ENCODE measurements at regions not wholly inside any gene's neighbourhood (a gene's known extent, or its start where the extent isn't known, plus 50 kb on each side); places are given as distances from the start of the nearest gene placed in this dataset.
"Not testable (repeated sequence)": the region's sequence is repeated elsewhere in the genome, so short reads cannot be mapped to it uniquely, and the experiment has no call there.

- Mint-ChIP-seq H3K9me3 (no peaks in the 10 kb centered on the region), H3K4me3 (no peak overlapping the region), H3K4me1 (ENCODE audit: unreplicated experiment) (peaks cover 4% of the 10 kb centered on the region), H3K27ac (no peak overlapping the region), H3K27me3 (peaks cover 5% of the 10 kb centered on the region), H3K36me3 (peaks cover 20% of the 10 kb centered on the region)
- TF ChIP-seq CTCF (conservative IDR thresholded peaks at IDR 0.05) = no peak
- no peak for DNase-seq (ENCODE audit: extremely low spot score, unreplicated experiment)
Measured at GRCh38 chr12:9325471-9325870, 117.3 kb upstream of the PZP start.

- no peak overlapping the region for H3K27ac Mint-ChIP-seq
Measured at GRCh38 chr12:9324782-9325181, 116.6 kb upstream of the PZP start.

GRCh38 chr12:9323144-9323681 is 115.0 kb upstream of the PZP start:
- Mint-ChIP-seq H3K36me3 (peaks cover 23% of the 10 kb centered on the region), H3K4me3 (no peak overlapping the region), H3K27ac (no peak overlapping the region), H3K4me1 (ENCODE audit: unreplicated experiment) (peaks cover 9% of the 10 kb centered on the region), H3K27me3 (peaks cover 5% of the 10 kb centered on the region), H3K9me3 (no peaks in the 10 kb centered on the region)
- DNase-seq (ENCODE audit: extremely low spot score, unreplicated experiment) = no peak
- TF ChIP-seq CTCF (conservative IDR thresholded peaks at IDR 0.05) = no peak

More at GRCh38 chr12:9324782-9325181, 116.6 kb upstream of the PZP start:
- Mint-ChIP-seq H3K4me3 (no peak overlapping the region), H3K27me3 (peaks cover 5% of the 10 kb centered on the region), H3K9me3 (no peaks in the 10 kb centered on the region), H3K4me1 (ENCODE audit: unreplicated experiment) (peaks cover 4% of the 10 kb centered on the region), H3K36me3 (peaks cover 22% of the 10 kb centered on the region)
- no peak for DNase-seq (ENCODE audit: extremely low spot score, unreplicated experiment)
- no peak for TF ChIP-seq CTCF (conservative IDR thresholded peaks at IDR 0.05)

- Mint-ChIP-seq H3K27me3 (no peaks in the 10 kb centered on the region), H3K9me3 (no peaks in the 10 kb centered on the region), H3K4me1 (ENCODE audit: unreplicated experiment) (peaks cover 5% of the 10 kb centered on the region), H3K36me3 (peaks cover 16% of the 10 kb centered on the region), H3K4me3 (no peak overlapping the region), H3K27ac (no peak overlapping the region)
- no peak for DNase-seq (ENCODE audit: extremely low spot score, unreplicated experiment)
- TF ChIP-seq CTCF (conservative IDR thresholded peaks at IDR 0.05) = no peak
Measured at GRCh38 chr12:9319842-9320173, 111.6 kb upstream of the PZP start.

- Mint-ChIP-seq H3K27ac (no peak overlapping the region), H3K36me3 (peaks cover 16% of the 10 kb centered on the region), H3K9me3 (no peaks in the 10 kb centered on the region), H3K27me3 (no peaks in the 10 kb centered on the region), H3K4me1 (ENCODE audit: unreplicated experiment) (peaks cover 5% of the 10 kb centered on the region), H3K4me3 (no peak overlapping the region)
- DNase-seq (ENCODE audit: extremely low spot score, unreplicated experiment) = no peak
- no peak for TF ChIP-seq CTCF (conservative IDR thresholded peaks at IDR 0.05)
Measured at GRCh38 chr12:9319044-9319841, 111.0 kb upstream of the PZP start.

- H3K4me1 Mint-ChIP-seq (ENCODE audit: unreplicated experiment); H3K36me3 Mint-ChIP-seq; H3K27ac Mint-ChIP-seq; DNase-seq (ENCODE audit: extremely low spot score, unreplicated experiment); H3K9me3 Mint-ChIP-seq; H3K4me3 Mint-ChIP-seq; H3K27me3 Mint-ChIP-seq: not testable (repeated sequence)
Measured at GRCh38 chr12:9313479-9313878, 105.3 kb upstream of the PZP start.

GRCh38 chr12:9312406-9313392 is 104.5 kb upstream of the PZP start:
- DNase-seq (ENCODE audit: extremely low spot score, unreplicated experiment); H3K4me3 Mint-ChIP-seq; H3K27me3 Mint-ChIP-seq; H3K27ac Mint-ChIP-seq; H3K36me3 Mint-ChIP-seq; H3K9me3 Mint-ChIP-seq; H3K4me1 Mint-ChIP-seq (ENCODE audit: unreplicated experiment): not testable (repeated sequence)

GRCh38 chr12:9311454-9311853 is 103.3 kb upstream of the PZP start:
- H3K9me3 Mint-ChIP-seq; DNase-seq (ENCODE audit: extremely low spot score, unreplicated experiment); H3K4me3 Mint-ChIP-seq; H3K27ac Mint-ChIP-seq; H3K4me1 Mint-ChIP-seq (ENCODE audit: unreplicated experiment); H3K27me3 Mint-ChIP-seq; H3K36me3 Mint-ChIP-seq: not testable (repeated sequence)

All from type B pancreatic cell (in vitro differentiated cells).